ENCODE measurements at regions not wholly inside any gene's neighbourhood (a gene's known extent, or its start where the extent isn't known, plus 50 kb on each side); places are given as distances from the start of the nearest gene placed in this dataset.

GRCh38 chr9:82445556-82445955 lies 457.0 kb downstream of the SPATA31D1 start:
- Histone ChIP-seq H3K4ac (ENCODE audit: low read depth, low read length) (no peak overlapping the region), H2BK20ac (ENCODE audit: low read depth, low read length, poor library complexity, severe bottlenecking) (no peak overlapping the region), H3K79me2 (ENCODE audit: insufficient read depth, low read length) (no peaks in the 10 kb centered on the region), H4K8ac (replicated peaks; ENCODE audit: insufficient read length, low read depth, low read length) (no peak overlapping the region), H4K91ac (ENCODE audit: insufficient read length, low read depth, low read length) (no peak overlapping the region), H2AK5ac (ENCODE audit: insufficient read length, low read length) (no peak overlapping the region), H3K18ac (ENCODE audit: insufficient read length, low read depth, low read length) (no peak overlapping the region), H2BK15ac (ENCODE audit: low read depth, low read length) (no peak overlapping the region), H4K5ac (ENCODE audit: insufficient read length, low read depth, low read length) (no peak overlapping the region), H2BK5ac (ENCODE audit: insufficient read length, low read length) (no peak overlapping the region), H3K23me2 (ENCODE audit: insufficient read length, low read depth, low read length, poor library complexity, severe bottlenecking) (no peaks in the 10 kb centered on the region), H4K20me1 (ENCODE audit: control insufficient read depth, insufficient read depth, insufficient read length) (no peaks in the 10 kb centered on the region), H2BK12ac (ENCODE audit: insufficient read length, low read depth, low read length) (no peak overlapping the region), H3K4me2 (ENCODE audit: insufficient read depth, insufficient read length, low read length) (no peak overlapping the region), H3K27me3 (ENCODE audit: insufficient read depth, low read length) (no peaks in the 10 kb centered on the region), H3K9ac (ENCODE audit: extremely low read depth, insufficient read length, low read length) (no peak overlapping the region), H3K56ac (ENCODE audit: insufficient read length, low read depth, low read length) (no peak overlapping the region), H2AFZ (ENCODE audit: low read length) (no peak overlapping the region), H3K23ac (ENCODE audit: insufficient read length, low read depth, low read length) (no peak overlapping the region), H3T11ph (ENCODE audit: low read length) (no peak overlapping the region), H3K27ac (ENCODE audit: insufficient read length, low read depth, low read length) (no peak overlapping the region), H3K79me1 (ENCODE audit: insufficient read depth, low read depth, low read length, poor library complexity, severe bottlenecking) (no peaks in the 10 kb centered on the region), H3K9me3 (ENCODE audit: control insufficient read depth, low read depth, low read length) (peaks cover 15% of the 10 kb centered on the region), H3K14ac (ENCODE audit: insufficient read depth, low read length) (no peak overlapping the region), H2BK120ac (ENCODE audit: low read depth, low read length, poor library complexity, severe bottlenecking) (no peak overlapping the region), H3K4me1 (ENCODE audit: insufficient read depth, low read length) (no peaks in the 10 kb centered on the region)
- DNase-seq, result no peak
- Mint-ChIP-seq H3K27ac (no peak overlapping the region), H3K4me1 (no peaks in the 10 kb centered on the region), H3K36me3 (ENCODE audit: insufficient read depth in 1 of 3, low read depth in 3 of 3) (peaks cover 11 to 29% (median 11%) of the 10 kb centered on the region in 3 experiments), H3K9me3 (peaks cover 31 to 37% of the 10 kb centered on the region in 2 experiments), H3K27me3 (ENCODE audit: low read depth) (no peaks in the 10 kb centered on the region), H3K4me3 (no peak overlapping the region)
- WGBS (ENCODE audit: extremely low coverage, insufficient read length, low lambda C conversion rate), result no CpG with 5 or more reads among the region's 5 CpGs
- no peak for TF ChIP-seq CTCF (conservative IDR thresholded peaks at IDR 0.05)
